ENCODE measurements at regions not wholly inside any gene's neighbourhood (a gene's known extent, or its start where the extent isn't known, plus 50 kb on each side); places are given as distances from the start of the nearest gene placed in this dataset.

- TF ChIP-seq ZBTB33 (IDR thresholded peaks at IDR 0.05; ENCODE audit: borderline replicate concordance, low read depth), result no peak
- TF ChIP-seq CTCF (IDR thresholded peaks at IDR 0.05), result no peak
- no peak for TF ChIP-seq TCF12 (IDR thresholded peaks at IDR 0.05)
- TF ChIP-seq USF1 (IDR thresholded peaks at IDR 0.05; ENCODE audit: borderline replicate concordance, low read depth), result no peak
- TF ChIP-seq TAF1 (IDR thresholded peaks at IDR 0.05; ENCODE audit: borderline replicate concordance, low read depth, low read length), result no peak
- TF ChIP-seq JUND (IDR thresholded peaks at IDR 0.05), result no peak
- no peak for TF ChIP-seq SMC3 (IDR thresholded peaks at IDR 0.05; ENCODE audit: low read depth, low read length)
- no peak for TF ChIP-seq REST (IDR thresholded peaks at IDR 0.05; ENCODE audit: low read depth, low read length)
- no peak for TF ChIP-seq FOXM1 (IDR thresholded peaks at IDR 0.05; ENCODE audit: low read depth)
- no peak for TF ChIP-seq EP300 (IDR thresholded peaks at IDR 0.05; ENCODE audit: borderline replicate concordance in 1 of 2, low read depth in 1 of 2, low read length in 1 of 2)
- TF ChIP-seq RFX5 (IDR thresholded peaks at IDR 0.05; ENCODE audit: low read length), result no peak
Measured at GRCh38 chr6:125358898-125359297, 57.1 kb upstream of the HDDC2 start.
